A673 (cell line): ENCODE measurements at regions not wholly inside any gene's neighbourhood (a gene's known extent, or its start where the extent isn't known, plus 50 kb on each side); places are given as distances from the start of the nearest gene placed in this dataset.

ENCODE experiments used
- EZH2 ChIP-seq: fragments of 200-600 bp; sonication (generic); IDR thresholded peaks from 2 replicates; pipeline ENCODE4 v1.6.1; 2017; ENCODE audit warnings: borderline replicate concordance, low read depth, mild to moderate bottlenecking, mixed read lengths, antibody characterized with exemption, low read length; ENCODE audit not compliant: poor library complexity, severe bottlenecking
- TF ChIP-seq, protein P1 (sequence below): fragments of 300-800, 200-600 bp; sonication (generic); conservative IDR thresholded peaks from 2 replicates; pipeline ENCODE4 v1.5.1; 2017; ENCODE audit warnings: low read depth, mild to moderate bottlenecking, antibody characterized with exemption, low read length, moderate library complexity, mixed read lengths

DNA sequence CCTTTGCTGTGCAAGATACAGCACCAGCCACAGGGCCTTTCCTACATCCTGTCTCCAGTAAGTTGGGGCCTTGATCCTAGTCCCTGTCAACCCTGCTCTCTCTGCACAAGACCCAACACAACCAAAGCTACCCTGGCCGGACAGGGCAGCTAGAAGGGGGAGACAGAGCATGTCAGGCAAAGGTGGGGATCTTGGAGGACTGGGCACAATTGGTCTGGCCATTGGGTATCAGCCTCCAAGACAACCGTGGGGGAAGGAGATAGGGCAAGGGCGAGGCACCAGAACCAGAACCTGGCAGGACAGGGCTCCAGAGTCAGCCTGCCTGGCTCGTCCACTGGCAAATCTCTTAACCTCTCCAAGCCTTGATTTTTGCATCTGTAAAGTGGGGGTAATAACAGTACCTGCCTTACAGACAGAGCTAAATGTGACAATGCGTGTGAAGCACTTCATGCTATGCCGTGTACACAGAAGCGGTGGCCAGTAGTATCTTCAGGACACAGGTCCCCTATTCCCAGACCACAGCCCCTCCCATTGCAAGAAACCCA lies 51.6 kb upstream of the CDKN2AIPNL start:
- TF ChIP-seq, protein P1, sequence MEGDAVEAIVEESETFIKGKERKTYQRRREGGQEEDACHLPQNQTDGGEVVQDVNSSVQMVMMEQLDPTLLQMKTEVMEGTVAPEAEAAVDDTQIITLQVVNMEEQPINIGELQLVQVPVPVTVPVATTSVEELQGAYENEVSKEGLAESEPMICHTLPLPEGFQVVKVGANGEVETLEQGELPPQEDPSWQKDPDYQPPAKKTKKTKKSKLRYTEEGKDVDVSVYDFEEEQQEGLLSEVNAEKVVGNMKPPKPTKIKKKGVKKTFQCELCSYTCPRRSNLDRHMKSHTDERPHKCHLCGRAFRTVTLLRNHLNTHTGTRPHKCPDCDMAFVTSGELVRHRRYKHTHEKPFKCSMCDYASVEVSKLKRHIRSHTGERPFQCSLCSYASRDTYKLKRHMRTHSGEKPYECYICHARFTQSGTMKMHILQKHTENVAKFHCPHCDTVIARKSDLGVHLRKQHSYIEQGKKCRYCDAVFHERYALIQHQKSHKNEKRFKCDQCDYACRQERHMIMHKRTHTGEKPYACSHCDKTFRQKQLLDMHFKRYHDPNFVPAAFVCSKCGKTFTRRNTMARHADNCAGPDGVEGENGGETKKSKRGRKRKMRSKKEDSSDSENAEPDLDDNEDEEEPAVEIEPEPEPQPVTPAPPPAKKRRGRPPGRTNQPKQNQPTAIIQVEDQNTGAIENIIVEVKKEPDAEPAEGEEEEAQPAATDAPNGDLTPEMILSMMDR = no peak
- TF ChIP-seq EZH2 = no peak
